Sigmoid colon (tissue), 4 donors: ENCODE measurements at regions not wholly inside any gene's neighbourhood (a gene's known extent, or its start where the extent isn't known, plus 50 kb on each side); places are given as distances from the start of the nearest gene placed in this dataset.

Experiments used
- CTCF ChIP-seq, 4 experiments: fragments of 450-650 bp in 3 of 4; fragments of 200-600 bp in 1 of 4; IDR thresholded peaks; one replicate each; pipeline ENCODE4 v1.5.1; 2016 to 2019; ENCODE audit warnings: antibody characterized with exemption in 4 of 4, mild to moderate bottlenecking in 3 of 4, moderate library complexity in 2 of 4
- EP300 ChIP-seq, 4 donors: sonication (generic); formaldehyde crosslinking; IDR thresholded peaks; one replicate each; pipeline ENCODE4 v1.6.1; 2017; ENCODE audit warnings: antibody characterized with exemption in 4 of 4
- POLR2A ChIP-seq, 2 donors: fragments of 450-650 bp; IDR thresholded peaks; one replicate each; pipeline ENCODE4 v1.6.1; 2016; ENCODE audit warnings: antibody characterized with exemption in 2 of 2, mild to moderate bottlenecking in 2 of 2, moderate library complexity in 2 of 2

- TF ChIP-seq CTCF (IDR thresholded peaks at IDR 0.05) (no peak), POLR2A (IDR thresholded peaks at IDR 0.05) (no peak), EP300 (IDR thresholded peaks at IDR 0.05) (no peak)
These were observed 532.3 kb downstream of the DTWD2 start for GRCh38 chr5:118456085-118456484.
